ENCODE measurements at regions not wholly inside any gene's neighbourhood (a gene's known extent, or its start where the extent isn't known, plus 50 kb on each side); places are given as distances from the start of the nearest gene placed in this dataset.
"Not testable (repeated sequence)": the region's sequence is repeated elsewhere in the genome, so short reads cannot be mapped to it uniquely, and the experiment has no call there.

GRCh38 chr20:52047811-52048764 is 143.5 kb downstream of the ZFP64 start:
- Histone ChIP-seq H4K20me1 (ENCODE audit: insufficient read depth, low read length, poor library complexity, severe bottlenecking) (no peaks in the 10 kb centered on the region), H2AFZ (ENCODE audit: low read length) (no peak overlapping the region), H3K36me3 (ENCODE audit: insufficient read depth, low read length) (no peaks in the 10 kb centered on the region), H3K4me1 (ENCODE audit: insufficient read depth, low read length, poor library complexity, severe bottlenecking) (no peaks in the 10 kb centered on the region), H3K27me3 (ENCODE audit: insufficient read depth, low read length, poor library complexity, severe bottlenecking) (no peaks in the 10 kb centered on the region), H3K4me2 (ENCODE audit: low read depth, low read length, poor library complexity, severe bottlenecking) (peak overlapping the region; percentile 38), H3K9me2 (replicated peaks; ENCODE audit: low read depth, low read length) (no peaks in the 10 kb centered on the region), H3K79me2 (ENCODE audit: insufficient read depth, low read length) (no peaks in the 10 kb centered on the region), H3F3A (ENCODE audit: low read depth) (no peaks in the 10 kb centered on the region), H3K9me3 (ENCODE audit: insufficient read depth, low read depth, low read length) (no peaks in the 10 kb centered on the region), H3K4me3 (ENCODE audit: low read length, poor library complexity, severe bottlenecking) (peak overlapping the region; percentile 8), H3K9ac (ENCODE audit: low read depth, low read length, poor library complexity, severe bottlenecking) (no peak overlapping the region)
- TF ChIP-seq CTCF (conservative IDR thresholded peaks at IDR 0.05; ENCODE audit: low read length) (no peak), EZH2phosphoT487 (IDR thresholded peaks at IDR 0.05; ENCODE audit: borderline replicate concordance) (no peak)

- Histone ChIP-seq H2AFZ (ENCODE audit: low read length) (no peak overlapping the region), H3K36me3 (ENCODE audit: insufficient read depth, low read length) (no peaks in the 10 kb centered on the region), H3K4me3 (ENCODE audit: low read length, poor library complexity, severe bottlenecking) (no peak overlapping the region), H3K4me2 (ENCODE audit: low read depth, low read length, poor library complexity, severe bottlenecking) (no peak overlapping the region), H3K27me3 (ENCODE audit: insufficient read depth, low read length, poor library complexity, severe bottlenecking) (no peaks in the 10 kb centered on the region), H3F3A (ENCODE audit: low read depth) (no peaks in the 10 kb centered on the region), H3K9me2 (replicated peaks; ENCODE audit: low read depth, low read length) (no peaks in the 10 kb centered on the region), H4K20me1 (ENCODE audit: insufficient read depth, low read length, poor library complexity, severe bottlenecking) (no peaks in the 10 kb centered on the region), H3K9me3 (ENCODE audit: insufficient read depth, low read depth, low read length) (no peaks in the 10 kb centered on the region), H3K79me2 (ENCODE audit: insufficient read depth, low read length) (no peaks in the 10 kb centered on the region), H3K9ac (ENCODE audit: low read depth, low read length, poor library complexity, severe bottlenecking) (no peak overlapping the region), H3K4me1 (ENCODE audit: insufficient read depth, low read length, poor library complexity, severe bottlenecking) (no peaks in the 10 kb centered on the region)
- TF ChIP-seq CTCF (conservative IDR thresholded peaks at IDR 0.05; ENCODE audit: low read length) (no peak), EZH2phosphoT487 (IDR thresholded peaks at IDR 0.05; ENCODE audit: borderline replicate concordance) (no peak)
Measured at GRCh38 chr20:52041966-52042365, 149.6 kb downstream of the ZFP64 start.

GRCh38 chr20:52039790-52040189 is 151.8 kb downstream of the ZFP64 start:
- Histone ChIP-seq H3K9me3 (ENCODE audit: insufficient read depth, low read depth, low read length) (no peaks in the 10 kb centered on the region), H3K4me2 (ENCODE audit: low read depth, low read length, poor library complexity, severe bottlenecking) (no peak overlapping the region), H3K4me1 (ENCODE audit: insufficient read depth, low read length, poor library complexity, severe bottlenecking) (no peaks in the 10 kb centered on the region), H3K27me3 (ENCODE audit: insufficient read depth, low read length, poor library complexity, severe bottlenecking) (no peaks in the 10 kb centered on the region), H3F3A (ENCODE audit: low read depth) (no peaks in the 10 kb centered on the region), H3K4me3 (ENCODE audit: low read length, poor library complexity, severe bottlenecking) (no peak overlapping the region), H3K9me2 (replicated peaks; ENCODE audit: low read depth, low read length) (no peaks in the 10 kb centered on the region), H2AFZ (ENCODE audit: low read length) (no peak overlapping the region), H3K36me3 (ENCODE audit: insufficient read depth, low read length) (no peaks in the 10 kb centered on the region), H3K79me2 (ENCODE audit: insufficient read depth, low read length) (no peaks in the 10 kb centered on the region), H3K9ac (ENCODE audit: low read depth, low read length, poor library complexity, severe bottlenecking) (no peak overlapping the region), H4K20me1 (ENCODE audit: insufficient read depth, low read length, poor library complexity, severe bottlenecking) (no peaks in the 10 kb centered on the region)
- TF ChIP-seq CTCF (conservative IDR thresholded peaks at IDR 0.05; ENCODE audit: low read length) (no peak), EZH2phosphoT487 (IDR thresholded peaks at IDR 0.05; ENCODE audit: borderline replicate concordance) (no peak)

GRCh38 chr20:52038632-52039031 is 152.9 kb downstream of the ZFP64 start:
- H3K9me3 ChIP-seq (ENCODE audit: insufficient read depth, low read depth, low read length); H3K36me3 ChIP-seq (ENCODE audit: insufficient read depth, low read length); H2AFZ ChIP-seq (ENCODE audit: low read length); H3K4me2 ChIP-seq (ENCODE audit: low read depth, low read length, poor library complexity, severe bottlenecking); H3K27me3 ChIP-seq (ENCODE audit: insufficient read depth, low read length, poor library complexity, severe bottlenecking); H3F3A ChIP-seq (ENCODE audit: low read depth); H3K4me1 ChIP-seq (ENCODE audit: insufficient read depth, low read length, poor library complexity, severe bottlenecking); H3K9me2 ChIP-seq (replicated peaks; ENCODE audit: low read depth, low read length); H3K4me3 ChIP-seq (ENCODE audit: low read length, poor library complexity, severe bottlenecking); H3K9ac ChIP-seq (ENCODE audit: low read depth, low read length, poor library complexity, severe bottlenecking); H3K79me2 ChIP-seq (ENCODE audit: insufficient read depth, low read length); H4K20me1 ChIP-seq (ENCODE audit: insufficient read depth, low read length, poor library complexity, severe bottlenecking): not testable (repeated sequence)
